SJCRH30 (cell line): ENCODE measurements at regions not wholly inside any gene's neighbourhood (a gene's known extent, or its start where the extent isn't known, plus 50 kb on each side); places are given as distances from the start of the nearest gene placed in this dataset.

Experiments
- DNase-seq, 2 experiments: peaks; one replicate each; pipeline ENCODE4 v3.0.0-alpha.2; 2015 to 2020
- H3K27ac ChIP-seq: fragments of 250-450 bp; sonication (Bioruptor Pico); 2 replicates; pipeline ENCODE4 v1.5.1; 2020; ENCODE audit warnings: mild to moderate bottlenecking, moderate library complexity
- H3K27me3 ChIP-seq: fragments of 250-450 bp; sonication (Bioruptor Pico); 2 replicates; pipeline ENCODE4 v1.5.1; 2020; ENCODE audit warnings: mild to moderate bottlenecking, moderate library complexity
- H3K36me3 ChIP-seq: fragments of 250-450 bp; sonication (Bioruptor Pico); 2 replicates; pipeline ENCODE4 v1.5.1; 2020; ENCODE audit warnings: mild to moderate bottlenecking, moderate library complexity
- H3K4me1 ChIP-seq: fragments of 250-450 bp; sonication (Bioruptor Pico); 2 replicates; pipeline ENCODE4 v1.5.1; 2020; ENCODE audit warnings: mild to moderate bottlenecking, moderate library complexity
- H3K4me3 ChIP-seq: fragments of 250-450 bp; sonication (Bioruptor Pico); 2 replicates; pipeline ENCODE4 v1.5.1; 2020; ENCODE audit warnings: mild to moderate bottlenecking, moderate library complexity
- H3K9me3 ChIP-seq: fragments of 250-450 bp; sonication (Bioruptor Pico); replicated peaks from 2 replicates; pipeline ENCODE4 v1.5.1; 2020; ENCODE audit warnings: mild to moderate bottlenecking, moderate library complexity

GRCh38 chr11:80118073-80118472 lies 677.2 kb upstream of the TENM4 start:
- Histone ChIP-seq H3K27ac (no peak overlapping the region), H3K4me3 (no peak overlapping the region), H3K4me1 (no peaks in the 10 kb centered on the region), H3K27me3 (no peaks in the 10 kb centered on the region), H3K9me3 (no peaks in the 10 kb centered on the region), H3K36me3 (no peaks in the 10 kb centered on the region)
- DNase-seq, result no peak

- Histone ChIP-seq H3K27me3 (no peaks in the 10 kb centered on the region), H3K9me3 (no peaks in the 10 kb centered on the region), H3K4me3 (no peak overlapping the region), H3K36me3 (no peaks in the 10 kb centered on the region), H3K4me1 (no peaks in the 10 kb centered on the region), H3K27ac (no peak overlapping the region)
- DNase-seq, result no peak
These were observed 676.0 kb upstream of the TENM4 start for GRCh38 chr11:80116796-80117195.

- no peaks in the 10 kb centered on the region for H3K27me3 ChIP-seq
- no peak overlapping the region for H3K27ac ChIP-seq
- no peaks in the 10 kb centered on the region for H3K9me3 ChIP-seq
- no peaks in the 10 kb centered on the region for H3K4me1 ChIP-seq
- H3K4me3 ChIP-seq, result no peak overlapping the region
- no peak for DNase-seq
- H3K36me3 ChIP-seq, result no peaks in the 10 kb centered on the region
These were observed 668.8 kb upstream of the TENM4 start for GRCh38 chr11:80109652-80110051.

GRCh38 chr11:80109031-80109430 lies 668.2 kb upstream of the TENM4 start:
- no peaks in the 10 kb centered on the region for H3K9me3 ChIP-seq
- no peak overlapping the region for H3K4me3 ChIP-seq
- no peaks in the 10 kb centered on the region for H3K36me3 ChIP-seq
- no peak overlapping the region for H3K27ac ChIP-seq
- no peak for DNase-seq
- no peaks in the 10 kb centered on the region for H3K4me1 ChIP-seq
- no peaks in the 10 kb centered on the region for H3K27me3 ChIP-seq

- no peaks in the 10 kb centered on the region for H3K9me3 ChIP-seq
- no peak for DNase-seq
- no peak overlapping the region for H3K27ac ChIP-seq
- no peaks in the 10 kb centered on the region for H3K36me3 ChIP-seq
- no peaks in the 10 kb centered on the region for H3K27me3 ChIP-seq
- H3K4me3 ChIP-seq, result no peak overlapping the region
- H3K4me1 ChIP-seq, result no peaks in the 10 kb centered on the region
These were observed 666.6 kb upstream of the TENM4 start for GRCh38 chr11:80107415-80107814.

DNA sequence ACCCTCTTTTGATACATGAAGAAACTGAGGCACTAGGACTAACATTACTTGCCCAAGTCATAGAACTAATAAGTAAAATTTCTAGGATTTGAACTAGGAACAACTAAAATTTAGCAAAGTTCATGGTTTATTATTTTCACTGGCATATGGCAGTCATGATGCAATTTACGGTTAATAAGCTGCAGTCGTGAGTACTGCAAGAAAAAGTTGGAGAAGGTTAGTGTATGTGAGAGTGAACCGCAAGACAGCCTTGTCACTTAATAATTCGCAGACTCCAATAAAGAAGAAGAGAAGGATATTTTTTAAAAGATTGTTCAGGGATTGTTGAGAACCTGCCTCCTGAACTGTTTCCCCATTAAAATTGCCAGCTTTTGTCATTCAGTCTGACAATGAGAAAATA lies 663.4 kb upstream of the TENM4 start:
- H3K36me3 ChIP-seq, result no peaks in the 10 kb centered on the region
- no peaks in the 10 kb centered on the region for H3K27me3 ChIP-seq
- no peak overlapping the region for H3K27ac ChIP-seq
- no peaks in the 10 kb centered on the region for H3K4me1 ChIP-seq
- no peak for DNase-seq
- H3K9me3 ChIP-seq, result no peaks in the 10 kb centered on the region
- H3K4me3 ChIP-seq, result no peak overlapping the region

DNA sequence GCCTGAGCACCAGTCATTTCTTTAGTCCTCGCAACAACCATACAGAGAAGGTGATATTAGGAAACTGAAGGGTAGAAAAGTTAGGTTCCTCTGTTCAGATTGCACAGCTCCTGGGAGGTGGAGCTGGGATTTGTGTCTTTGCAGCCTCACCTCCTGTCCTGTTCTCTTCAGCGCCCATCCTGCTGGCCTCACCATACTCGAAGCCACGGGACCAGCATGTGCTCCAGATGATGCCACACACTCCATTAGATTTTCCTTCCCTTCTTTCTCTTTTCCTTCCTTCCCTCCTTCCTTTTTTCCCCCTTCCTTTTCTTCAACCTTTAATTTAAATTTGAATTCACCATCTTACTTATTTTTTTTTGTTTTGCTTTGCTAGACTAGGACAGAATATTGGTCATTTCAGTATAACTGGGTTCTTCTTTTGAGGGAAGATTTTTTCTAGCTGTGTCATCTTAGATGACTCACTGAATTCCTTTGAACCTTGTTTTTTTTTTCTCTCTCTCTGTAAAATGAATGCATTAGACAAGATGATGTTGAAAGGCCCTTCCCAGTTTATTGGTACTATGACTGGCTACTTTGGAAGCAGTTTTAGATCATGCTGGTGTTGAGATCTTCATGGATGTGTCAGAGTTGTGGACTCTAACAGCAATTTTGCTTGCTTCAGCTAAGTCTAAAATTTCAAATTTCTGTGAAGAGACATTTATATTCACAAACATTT lies 662.5 kb upstream of the TENM4 start:
- Histone ChIP-seq H3K27ac (no peak overlapping the region), H3K36me3 (no peaks in the 10 kb centered on the region), H3K9me3 (no peaks in the 10 kb centered on the region), H3K4me1 (no peaks in the 10 kb centered on the region), H3K4me3 (no peak overlapping the region), H3K27me3 (no peaks in the 10 kb centered on the region)
- DNase-seq, result no peak

- Histone ChIP-seq H3K36me3 (no peaks in the 10 kb centered on the region), H3K9me3 (no peaks in the 10 kb centered on the region), H3K27ac (no peak overlapping the region), H3K27me3 (no peaks in the 10 kb centered on the region), H3K4me1 (no peaks in the 10 kb centered on the region), H3K4me3 (no peak overlapping the region)
- DNase-seq, result no peak
These were observed 656.3 kb upstream of the TENM4 start for GRCh38 chr11:80097146-80097545.

DNA sequence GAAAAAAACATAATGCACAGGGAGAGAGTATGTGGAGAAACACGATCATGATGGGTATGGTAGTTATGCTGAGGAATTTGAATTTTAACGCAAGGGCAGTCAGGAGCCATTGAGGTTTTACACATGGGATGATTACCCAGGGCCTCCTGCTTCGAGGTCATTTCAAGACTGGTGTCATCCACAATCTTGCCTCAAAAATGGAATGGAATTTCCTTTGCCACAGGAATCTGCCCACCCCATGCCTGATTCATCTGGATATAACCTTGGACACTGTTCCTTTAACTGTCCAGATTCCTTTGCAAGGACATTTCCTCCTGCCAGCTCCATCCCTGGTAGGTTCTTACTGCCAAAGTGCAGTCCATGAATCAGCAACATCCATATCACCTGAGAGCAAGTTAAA lies 655.9 kb upstream of the TENM4 start:
- Histone ChIP-seq H3K36me3 (no peaks in the 10 kb centered on the region), H3K27ac (no peak overlapping the region), H3K27me3 (no peaks in the 10 kb centered on the region), H3K9me3 (no peaks in the 10 kb centered on the region), H3K4me3 (no peak overlapping the region), H3K4me1 (no peaks in the 10 kb centered on the region)
- DNase-seq, result no peak

DNA sequence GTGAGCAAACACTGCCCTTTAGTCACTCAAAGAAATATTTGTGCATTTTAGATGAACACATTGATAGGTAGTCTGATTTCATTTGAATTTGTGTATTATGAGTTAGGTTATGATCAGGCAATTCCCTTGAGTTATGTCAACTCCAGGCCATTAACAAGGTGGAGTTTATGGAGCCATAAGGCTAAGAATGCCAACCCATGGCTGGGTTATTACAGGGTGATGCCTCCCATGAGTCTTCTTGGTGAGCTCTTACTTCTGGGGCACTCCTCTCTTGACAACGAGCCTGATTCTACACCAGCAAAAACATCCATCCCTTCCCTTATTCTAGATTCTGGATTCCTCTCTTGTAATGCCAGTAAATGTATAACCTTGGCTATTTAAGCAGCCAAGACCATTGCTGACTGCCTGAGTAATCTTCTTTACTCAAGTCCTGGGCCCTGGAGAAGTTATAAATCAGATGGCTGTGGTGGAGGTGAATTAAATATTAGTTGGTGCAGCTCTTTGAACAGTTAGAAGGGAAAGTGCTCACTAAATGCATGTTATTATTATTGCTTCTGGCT lies 645.7 kb upstream of the TENM4 start:
- H3K27me3 ChIP-seq, result no peaks in the 10 kb centered on the region
- DNase-seq, result no peak
- no peaks in the 10 kb centered on the region for H3K4me1 ChIP-seq
- H3K27ac ChIP-seq, result no peak overlapping the region
- no peaks in the 10 kb centered on the region for H3K9me3 ChIP-seq
- no peak overlapping the region for H3K4me3 ChIP-seq
- H3K36me3 ChIP-seq, result no peaks in the 10 kb centered on the region

DNA sequence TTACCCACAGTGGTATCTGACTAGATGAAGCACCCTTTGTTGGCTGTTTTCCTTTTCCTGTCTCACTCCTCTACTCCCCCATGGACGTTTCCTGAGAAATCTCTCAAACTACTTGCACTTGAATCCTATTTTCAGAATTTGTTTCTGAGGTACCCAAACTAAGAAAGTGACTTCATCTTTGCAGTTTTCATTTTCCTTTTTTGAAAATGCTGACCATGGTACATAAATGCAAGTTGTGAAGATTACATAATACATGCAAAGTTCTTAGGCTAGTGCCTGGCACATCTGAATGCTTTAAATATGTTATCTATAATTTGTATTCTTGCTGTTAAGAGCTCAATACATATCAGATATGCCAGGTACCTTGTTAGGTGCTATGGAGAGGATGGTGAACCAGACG lies 644.7 kb upstream of the TENM4 start:
- Histone ChIP-seq H3K27ac (no peak overlapping the region), H3K36me3 (no peaks in the 10 kb centered on the region), H3K4me1 (no peaks in the 10 kb centered on the region), H3K27me3 (no peaks in the 10 kb centered on the region), H3K4me3 (no peak overlapping the region), H3K9me3 (no peaks in the 10 kb centered on the region)
- DNase-seq, result no peak

- no peak for DNase-seq
These were observed 643.8 kb upstream of the TENM4 start for GRCh38 chr11:80084608-80085007.

DNA sequence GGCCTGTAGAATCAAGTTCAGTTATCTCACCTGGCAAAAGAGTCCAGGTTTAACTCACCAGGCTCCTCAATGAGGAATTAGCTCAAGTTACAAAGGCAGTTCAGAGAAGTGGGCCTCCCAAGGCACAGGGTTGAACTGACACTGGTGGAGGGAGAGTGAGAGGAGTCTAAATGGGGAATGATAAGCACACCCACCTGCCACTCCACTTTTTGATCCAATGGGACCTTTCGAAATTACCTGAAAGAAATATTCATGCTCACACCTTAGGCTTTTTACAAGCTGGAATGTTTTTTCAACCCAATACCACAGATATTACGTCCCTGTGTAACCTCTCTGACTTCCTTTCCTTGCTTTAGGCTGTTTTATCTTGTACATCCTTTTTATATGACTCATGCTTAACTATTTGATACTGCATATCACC lies 642.7 kb upstream of the TENM4 start:
- no peaks in the 10 kb centered on the region for H3K36me3 ChIP-seq
- H3K4me3 ChIP-seq, result no peak overlapping the region
- H3K9me3 ChIP-seq, result no peaks in the 10 kb centered on the region

More at GRCh38 chr11:80084608-80085007, 643.8 kb upstream of the TENM4 start:
- Histone ChIP-seq H3K9me3 (no peaks in the 10 kb centered on the region), H3K27me3 (no peaks in the 10 kb centered on the region), H3K27ac (no peak overlapping the region), H3K36me3 (no peaks in the 10 kb centered on the region), H3K4me3 (no peak overlapping the region), H3K4me1 (no peaks in the 10 kb centered on the region)

GRCh38 chr11:80082406-80082805 lies 641.6 kb upstream of the TENM4 start:
- no peak for DNase-seq
- Histone ChIP-seq H3K4me1 (no peaks in the 10 kb centered on the region), H3K9me3 (no peaks in the 10 kb centered on the region), H3K4me3 (no peak overlapping the region), H3K27me3 (no peaks in the 10 kb centered on the region), H3K27ac (no peak overlapping the region), H3K36me3 (no peaks in the 10 kb centered on the region)

More for the DNA sequence above, 642.7 kb upstream of the TENM4 start:
- no peaks in the 10 kb centered on the region for H3K27me3 ChIP-seq
- no peak for DNase-seq
- no peak overlapping the region for H3K27ac ChIP-seq
- H3K4me1 ChIP-seq, result no peaks in the 10 kb centered on the region

DNA sequence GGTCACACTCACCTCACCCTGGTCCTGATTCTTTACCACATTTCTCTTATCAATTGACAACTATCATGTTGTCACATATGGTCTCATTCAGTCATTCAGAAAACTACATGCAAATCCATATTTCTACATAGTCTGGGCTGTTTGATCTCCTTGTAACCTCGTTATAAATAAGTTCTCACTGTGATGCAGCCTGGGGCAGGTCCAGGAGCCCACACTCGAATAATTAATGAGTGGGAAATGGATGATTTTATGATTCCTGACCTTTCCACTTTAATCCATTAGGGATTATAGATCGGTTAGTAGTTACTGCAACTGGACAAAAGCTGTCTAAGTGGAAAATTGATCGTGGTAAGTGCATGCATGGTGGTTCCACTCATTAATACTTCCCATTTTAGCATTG lies 636.3 kb upstream of the TENM4 start:
- no peaks in the 10 kb centered on the region for H3K9me3 ChIP-seq
- no peaks in the 10 kb centered on the region for H3K27me3 ChIP-seq
- no peak overlapping the region for H3K4me3 ChIP-seq
- DNase-seq, result no peak
- no peaks in the 10 kb centered on the region for H3K4me1 ChIP-seq
- H3K36me3 ChIP-seq, result no peaks in the 10 kb centered on the region
- H3K27ac ChIP-seq, result no peak overlapping the region

DNA sequence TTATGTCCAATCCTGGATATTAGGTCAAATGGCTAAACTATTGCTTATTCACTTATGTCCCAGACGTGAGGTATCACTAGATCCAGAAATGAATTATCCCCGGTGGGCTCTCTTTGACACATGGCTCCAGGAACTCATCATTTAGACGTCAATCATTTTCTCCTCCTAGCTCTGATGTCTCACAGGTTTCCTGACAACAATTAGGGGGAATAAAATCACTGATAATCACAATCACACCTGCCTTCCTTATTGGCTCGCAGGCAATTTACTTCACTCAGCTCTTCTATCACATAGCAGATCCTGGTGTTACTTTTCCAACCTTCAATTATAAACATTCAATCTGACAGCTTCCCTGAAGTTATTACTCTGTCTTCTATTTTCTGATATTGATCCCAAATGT lies 634.0 kb upstream of the TENM4 start:
- no peak for DNase-seq
- Histone ChIP-seq H3K4me3 (no peak overlapping the region), H3K27ac (no peak overlapping the region), H3K4me1 (no peaks in the 10 kb centered on the region), H3K9me3 (no peaks in the 10 kb centered on the region), H3K36me3 (no peaks in the 10 kb centered on the region), H3K27me3 (no peaks in the 10 kb centered on the region)
